ENCODE measurements at regions not wholly inside any gene's neighbourhood (a gene's known extent, or its start where the extent isn't known, plus 50 kb on each side); places are given as distances from the start of the nearest gene placed in this dataset.

DNA sequence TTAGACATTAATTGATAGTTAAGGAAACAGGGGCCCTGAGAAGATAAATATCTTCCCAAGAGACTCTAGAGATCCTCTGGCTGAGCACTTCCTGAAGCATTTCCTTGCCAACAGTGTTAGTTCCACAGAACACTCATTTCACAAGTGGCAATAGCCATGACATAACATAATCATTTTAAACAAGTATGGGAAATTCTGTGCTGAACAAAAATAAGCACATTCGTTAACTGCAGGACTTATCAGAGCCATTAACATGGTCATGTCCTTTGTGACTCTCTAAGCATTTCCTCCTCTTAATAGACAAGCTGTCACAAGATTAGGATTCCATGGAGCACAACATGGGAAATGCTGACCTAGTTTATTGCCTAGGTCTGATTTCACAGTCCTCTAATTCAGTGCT lies 184.9 kb downstream of the SNX18 start:
- Histone ChIP-seq H3K27me3 (ENCODE audit: control insufficient read depth in 1 of 2, insufficient read depth in 2 of 2, low read length in 2 of 2) (no peaks in the 10 kb centered on the region), H3K27ac (ENCODE audit: low read depth, low read length) (no peak overlapping the region), H3K9ac (ENCODE audit: low read length) (no peak overlapping the region), H3K4me1 (ENCODE audit: insufficient read depth, low read length) (peaks cover 21% of the 10 kb centered on the region), H3K9me3 (ENCODE audit: low read length) (no peaks in the 10 kb centered on the region), H3K4me3 (ENCODE audit: low read depth in 1 of 2, low read length in 2 of 2) (no peak overlapping the region), H3K36me3 (ENCODE audit: insufficient read depth, low read length) (no peaks in the 10 kb centered on the region)

DNA sequence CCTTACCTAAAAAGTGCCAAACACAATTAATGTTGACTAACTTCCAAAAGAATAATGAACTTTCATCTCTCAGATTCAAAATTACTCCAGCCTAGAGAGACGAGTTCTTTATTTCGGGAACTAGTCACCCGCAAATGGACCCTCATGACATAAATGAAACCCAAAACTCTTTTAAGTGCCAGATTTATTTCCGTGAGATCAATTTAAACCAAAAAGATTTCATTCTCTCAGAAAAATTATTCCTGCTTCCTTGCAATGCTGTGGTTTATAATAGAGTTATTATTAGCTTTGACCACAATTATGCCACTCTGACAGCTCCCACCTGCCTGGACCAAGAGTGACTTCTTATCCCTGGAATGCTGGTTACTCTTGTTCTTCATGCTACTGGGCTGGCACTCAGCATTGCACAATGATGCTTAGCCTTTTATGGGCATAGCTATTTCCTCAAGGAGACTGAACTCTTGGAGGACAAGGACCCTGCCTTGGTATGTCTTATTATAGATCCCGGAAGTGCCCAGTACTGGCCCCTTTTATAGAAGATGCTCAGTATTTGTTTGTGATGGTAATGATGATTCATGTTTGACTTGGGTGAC lies 183.5 kb downstream of the SNX18 start:
- no peaks in the 10 kb centered on the region for H3K36me3 ChIP-seq (ENCODE audit: insufficient read depth, low read length)

DNA sequence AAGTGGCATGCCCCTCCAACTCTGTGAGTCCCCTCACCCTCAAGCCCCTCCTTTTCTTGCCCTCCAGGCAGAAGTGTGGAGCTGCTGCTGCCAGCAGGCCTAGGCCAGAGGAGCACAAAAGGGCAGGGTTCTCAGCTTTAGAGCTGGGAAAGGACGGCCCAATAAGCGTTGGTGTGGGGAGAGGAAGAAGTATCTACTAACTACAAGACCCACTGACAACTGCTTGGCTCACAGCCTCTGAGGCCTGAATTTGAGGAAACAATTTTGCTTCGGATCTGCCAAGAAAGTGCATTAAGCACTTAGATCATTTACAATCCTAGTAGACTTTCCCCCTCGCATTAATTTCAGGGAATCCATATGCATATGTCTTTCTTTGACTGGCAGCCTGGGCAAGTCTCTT lies 179.4 kb downstream of the SNX18 start:
- Histone ChIP-seq H3K9ac (ENCODE audit: low read length) (no peak overlapping the region), H3K27ac (ENCODE audit: low read depth, low read length) (no peak overlapping the region)

More for the DNA sequence above, 183.5 kb downstream of the SNX18 start:
- no peaks in the 10 kb centered on the region for H3K27me3 ChIP-seq (ENCODE audit: control insufficient read depth in 1 of 2, insufficient read depth in 2 of 2, low read length in 2 of 2)
- no peak overlapping the region for H3K27ac ChIP-seq (ENCODE audit: low read depth, low read length)
- H3K9ac ChIP-seq (ENCODE audit: low read length), result no peak overlapping the region
- no peaks in the 10 kb centered on the region for H3K9me3 ChIP-seq (ENCODE audit: low read length)
- peaks cover 35% of the 10 kb centered on the region for H3K4me1 ChIP-seq (ENCODE audit: insufficient read depth, low read length)
- no peak overlapping the region for H3K4me3 ChIP-seq (ENCODE audit: low read depth in 1 of 2, low read length in 2 of 2)

DNA sequence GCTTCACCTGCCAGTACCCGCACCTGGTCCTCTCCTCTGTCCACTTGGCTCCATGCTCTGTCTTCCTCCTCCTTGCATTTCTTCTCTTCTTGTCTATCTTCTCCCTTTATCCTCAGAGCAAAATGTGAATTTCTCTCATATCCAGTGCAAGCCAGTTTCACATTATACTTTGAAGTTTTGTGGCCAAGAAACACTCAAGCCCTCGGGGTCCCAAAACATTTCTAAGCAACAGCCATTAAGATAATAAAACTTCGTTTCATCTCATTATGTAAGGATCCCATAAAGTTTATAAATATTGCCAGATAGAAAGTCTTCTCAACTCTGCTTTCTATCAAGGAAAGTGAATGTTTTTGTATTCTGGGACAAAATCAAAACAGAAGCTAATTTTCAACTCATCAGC lies 178.8 kb downstream of the SNX18 start:
- Histone ChIP-seq H3K27me3 (ENCODE audit: control insufficient read depth in 1 of 2, insufficient read depth in 2 of 2, low read length in 2 of 2) (no peaks in the 10 kb centered on the region), H3K27ac (ENCODE audit: low read depth, low read length) (no peak overlapping the region), H3K9ac (ENCODE audit: low read length) (no peak overlapping the region), H3K36me3 (ENCODE audit: insufficient read depth, low read length) (no peaks in the 10 kb centered on the region), H3K4me1 (ENCODE audit: insufficient read depth, low read length) (peaks cover 23% of the 10 kb centered on the region), H3K9me3 (ENCODE audit: low read length) (no peaks in the 10 kb centered on the region), H3K4me3 (ENCODE audit: low read depth in 1 of 2, low read length in 2 of 2) (peak overlapping the region in 1 of 2 donors; percentile 23)

More for the DNA sequence above, 179.4 kb downstream of the SNX18 start:
- no peak overlapping the region for H3K4me3 ChIP-seq (ENCODE audit: low read depth in 1 of 2, low read length in 2 of 2)
- no peaks in the 10 kb centered on the region for H3K36me3 ChIP-seq (ENCODE audit: insufficient read depth, low read length)
- peaks cover 23% of the 10 kb centered on the region for H3K4me1 ChIP-seq (ENCODE audit: insufficient read depth, low read length)
- no peaks in the 10 kb centered on the region for H3K9me3 ChIP-seq (ENCODE audit: low read length)
- H3K27me3 ChIP-seq (ENCODE audit: control insufficient read depth in 1 of 2, insufficient read depth in 2 of 2, low read length in 2 of 2), result no peaks in the 10 kb centered on the region

DNA sequence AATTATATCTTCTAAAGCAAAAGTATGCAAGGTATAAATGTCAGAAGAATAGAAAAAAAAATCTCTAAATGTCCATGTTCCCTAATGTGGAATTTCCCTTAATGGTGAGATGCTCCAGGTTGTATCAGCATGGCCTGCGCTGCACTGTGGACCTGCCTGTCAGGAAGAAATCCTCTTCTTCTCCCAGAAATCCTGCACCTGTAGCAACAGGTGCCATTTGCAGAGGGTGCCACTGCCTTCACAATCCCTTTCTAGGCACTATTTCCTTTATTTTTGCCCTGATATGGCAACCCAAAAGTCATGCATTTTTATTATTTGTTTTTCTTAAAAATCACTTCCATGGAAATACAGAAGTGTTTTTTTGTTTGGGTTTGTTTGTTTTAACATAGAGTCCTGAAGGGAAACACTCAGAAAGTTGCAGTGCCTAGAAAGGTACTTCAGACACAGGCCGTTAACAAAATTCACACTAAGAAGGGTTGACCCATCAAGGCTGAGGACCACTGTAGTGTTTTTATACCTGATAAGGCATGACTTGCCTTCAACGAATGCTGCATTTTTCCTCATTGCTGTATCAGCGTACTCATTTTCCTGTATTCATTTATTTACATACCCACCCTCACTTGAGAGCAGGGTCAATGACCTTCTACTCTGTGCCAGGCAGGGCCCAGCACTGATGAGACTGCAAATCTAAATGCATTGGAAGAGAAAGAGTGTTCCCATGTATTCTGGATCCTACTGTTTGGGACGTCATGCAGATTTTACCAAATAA lies 177.8 kb downstream of the SNX18 start:
- peaks cover 23% of the 10 kb centered on the region for H3K4me1 ChIP-seq (ENCODE audit: insufficient read depth, low read length)

DNA sequence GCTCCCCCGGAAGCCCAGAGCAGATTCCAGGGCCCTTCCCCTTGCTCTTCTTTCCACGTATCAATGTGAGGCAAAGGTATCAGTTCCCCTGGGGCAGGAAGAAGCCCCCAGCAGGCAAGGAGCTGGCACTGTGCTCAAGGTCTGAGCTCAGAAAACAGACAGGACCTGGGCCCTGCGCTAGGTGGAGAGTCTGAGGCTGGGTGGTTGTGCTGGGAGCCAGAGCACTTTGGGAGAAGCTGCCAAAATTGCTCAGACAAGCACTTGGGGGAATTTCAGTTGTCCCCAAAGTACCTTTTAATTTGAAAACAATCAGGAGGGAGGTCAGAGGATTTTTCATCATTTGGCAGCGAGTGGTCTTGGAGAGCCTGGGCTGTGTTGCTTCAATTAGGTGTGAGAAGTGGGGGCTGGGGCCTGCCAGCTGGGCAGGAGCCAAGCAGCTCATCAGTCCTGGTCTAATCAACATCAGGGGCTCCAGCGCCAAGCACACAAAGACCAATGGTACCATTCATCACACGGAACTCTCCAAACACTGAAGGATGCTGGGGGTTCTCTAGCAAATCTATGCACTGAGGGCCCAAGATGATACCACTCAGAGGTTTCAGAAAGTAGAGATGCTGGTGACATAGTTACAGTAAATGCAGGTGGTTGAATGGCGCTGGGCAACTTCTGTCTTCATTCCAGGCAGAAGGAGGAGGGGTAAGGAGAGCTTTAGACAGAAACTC lies 176.5 kb downstream of the SNX18 start:
- Histone ChIP-seq H3K9me3 (ENCODE audit: low read length) (no peaks in the 10 kb centered on the region), H3K4me3 (ENCODE audit: low read depth in 1 of 2, low read length in 2 of 2) (no peak overlapping the region), H3K4me1 (ENCODE audit: insufficient read depth, low read length) (peaks cover 23% of the 10 kb centered on the region), H3K36me3 (ENCODE audit: insufficient read depth, low read length) (no peaks in the 10 kb centered on the region), H3K27ac (ENCODE audit: low read depth, low read length) (no peak overlapping the region), H3K27me3 (ENCODE audit: control insufficient read depth in 1 of 2, insufficient read depth in 2 of 2, low read length in 2 of 2) (no peaks in the 10 kb centered on the region), H3K9ac (ENCODE audit: low read length) (no peak overlapping the region)

More for the DNA sequence above, 177.8 kb downstream of the SNX18 start:
- Histone ChIP-seq H3K9ac (ENCODE audit: low read length) (no peak overlapping the region), H3K27me3 (ENCODE audit: control insufficient read depth in 1 of 2, insufficient read depth in 2 of 2, low read length in 2 of 2) (no peaks in the 10 kb centered on the region), H3K27ac (ENCODE audit: low read depth, low read length) (no peak overlapping the region), H3K4me3 (ENCODE audit: low read depth in 1 of 2, low read length in 2 of 2) (no peak overlapping the region), H3K36me3 (ENCODE audit: insufficient read depth, low read length) (no peaks in the 10 kb centered on the region), H3K9me3 (ENCODE audit: low read length) (no peaks in the 10 kb centered on the region)

DNA sequence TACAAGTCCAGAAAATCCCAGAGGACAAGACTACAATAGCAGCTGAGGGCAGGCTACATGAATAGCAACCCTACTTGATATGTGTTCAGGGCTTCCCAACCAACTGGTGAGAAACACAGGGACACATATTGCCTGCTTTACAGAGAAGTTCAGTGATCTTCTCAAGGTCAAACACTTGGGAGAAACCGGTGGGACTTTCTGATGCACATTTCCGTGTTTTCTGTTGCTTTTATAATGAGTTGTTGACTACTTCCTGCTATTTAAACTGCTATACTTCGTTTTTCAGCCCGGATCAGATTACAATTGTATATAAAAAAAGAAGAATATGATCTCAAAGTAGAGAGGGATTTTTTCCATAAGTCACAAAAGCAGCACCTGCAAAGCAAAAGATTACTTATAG lies 175.1 kb downstream of the SNX18 start:
- H3K4me1 ChIP-seq (ENCODE audit: insufficient read depth, low read length), result peaks cover 19% of the 10 kb centered on the region
- no peak overlapping the region for H3K27ac ChIP-seq (ENCODE audit: low read depth, low read length)
- no peak overlapping the region for H3K4me3 ChIP-seq (ENCODE audit: low read depth in 1 of 2, low read length in 2 of 2)
- no peaks in the 10 kb centered on the region for H3K36me3 ChIP-seq (ENCODE audit: insufficient read depth, low read length)
- H3K27me3 ChIP-seq (ENCODE audit: control insufficient read depth in 1 of 2, insufficient read depth in 2 of 2, low read length in 2 of 2), result no peaks in the 10 kb centered on the region
- H3K9me3 ChIP-seq (ENCODE audit: low read length), result no peaks in the 10 kb centered on the region
- H3K9ac ChIP-seq (ENCODE audit: low read length), result no peak overlapping the region

DNA sequence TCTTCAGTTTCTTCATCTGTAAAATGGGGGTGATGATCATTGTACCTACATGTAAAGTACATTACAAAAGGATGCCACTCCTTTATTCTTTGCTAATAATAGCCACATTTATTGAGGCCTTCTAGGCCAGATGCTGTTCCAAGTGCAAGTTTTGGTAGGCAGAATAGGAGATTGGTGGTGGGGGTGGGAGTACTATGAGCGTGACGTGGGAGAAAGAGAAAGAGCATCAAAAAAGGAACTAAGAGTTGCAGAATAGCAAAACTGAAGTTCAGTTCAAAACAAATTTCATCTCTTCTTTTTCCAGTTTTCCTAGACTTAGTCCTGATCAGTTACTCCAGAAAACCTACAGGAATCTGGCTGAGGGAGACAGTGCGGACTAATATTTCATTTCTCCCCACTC lies 174.1 kb downstream of the SNX18 start:
- Histone ChIP-seq H3K27me3 (ENCODE audit: control insufficient read depth in 1 of 2, insufficient read depth in 2 of 2, low read length in 2 of 2) (no peaks in the 10 kb centered on the region), H3K4me3 (ENCODE audit: low read depth in 1 of 2, low read length in 2 of 2) (no peak overlapping the region), H3K9ac (ENCODE audit: low read length) (no peak overlapping the region), H3K36me3 (ENCODE audit: insufficient read depth, low read length) (no peaks in the 10 kb centered on the region), H3K9me3 (ENCODE audit: low read length) (no peaks in the 10 kb centered on the region), H3K4me1 (ENCODE audit: insufficient read depth, low read length) (peaks cover 11% of the 10 kb centered on the region), H3K27ac (ENCODE audit: low read depth, low read length) (no peak overlapping the region)

DNA sequence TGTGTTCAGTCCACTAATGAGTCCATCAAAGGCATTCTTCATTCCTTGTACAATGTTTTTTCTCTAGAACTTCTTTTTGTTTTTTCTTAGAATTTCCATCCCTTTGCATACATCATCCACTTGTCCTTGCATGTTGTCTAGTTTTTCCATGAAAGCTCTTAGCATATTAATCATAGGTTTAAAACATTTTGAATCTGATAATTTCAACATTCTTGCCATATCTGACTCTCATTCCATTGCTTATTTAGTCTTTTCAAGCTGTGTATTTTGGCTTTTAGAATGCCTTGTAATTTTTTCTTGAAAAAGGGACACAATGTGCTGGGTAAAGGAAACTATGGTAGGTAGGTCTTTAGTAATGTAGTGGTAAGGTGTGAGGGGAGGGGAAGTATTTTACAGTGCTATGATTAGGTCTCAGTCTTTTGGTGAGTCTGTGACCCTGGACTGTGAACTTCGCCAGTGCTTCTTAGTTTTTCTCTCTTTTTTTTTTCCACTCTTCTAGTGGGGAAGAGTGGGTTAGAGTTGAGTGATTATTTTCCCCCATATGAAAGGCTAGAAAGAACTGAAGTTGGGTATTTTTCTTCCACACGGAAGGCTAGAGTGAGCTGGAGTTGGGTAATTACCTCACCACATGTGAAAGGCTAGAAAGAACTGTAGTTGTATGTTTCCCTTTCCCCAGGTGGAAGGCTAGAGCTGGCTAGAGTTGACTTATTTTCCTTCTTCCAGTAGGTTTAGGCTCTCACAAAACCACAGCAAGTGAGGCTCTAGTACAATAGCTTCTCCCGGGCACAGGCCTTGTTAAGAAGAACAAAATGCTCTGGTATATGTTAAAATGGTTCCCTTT lies 172.1 kb downstream of the SNX18 start:
- H3K27me3 ChIP-seq (ENCODE audit: control insufficient read depth in 1 of 2, insufficient read depth in 2 of 2, low read length in 2 of 2), result no peaks in the 10 kb centered on the region
- H3K9ac ChIP-seq (ENCODE audit: low read length), result no peak overlapping the region
- H3K27ac ChIP-seq (ENCODE audit: low read depth, low read length), result no peak overlapping the region
- H3K9me3 ChIP-seq (ENCODE audit: low read length), result no peaks in the 10 kb centered on the region
- peaks cover 4% of the 10 kb centered on the region for H3K4me1 ChIP-seq (ENCODE audit: insufficient read depth, low read length)
- H3K36me3 ChIP-seq (ENCODE audit: insufficient read depth, low read length), result no peaks in the 10 kb centered on the region
- no peak overlapping the region for H3K4me3 ChIP-seq (ENCODE audit: low read depth in 1 of 2, low read length in 2 of 2)

DNA sequence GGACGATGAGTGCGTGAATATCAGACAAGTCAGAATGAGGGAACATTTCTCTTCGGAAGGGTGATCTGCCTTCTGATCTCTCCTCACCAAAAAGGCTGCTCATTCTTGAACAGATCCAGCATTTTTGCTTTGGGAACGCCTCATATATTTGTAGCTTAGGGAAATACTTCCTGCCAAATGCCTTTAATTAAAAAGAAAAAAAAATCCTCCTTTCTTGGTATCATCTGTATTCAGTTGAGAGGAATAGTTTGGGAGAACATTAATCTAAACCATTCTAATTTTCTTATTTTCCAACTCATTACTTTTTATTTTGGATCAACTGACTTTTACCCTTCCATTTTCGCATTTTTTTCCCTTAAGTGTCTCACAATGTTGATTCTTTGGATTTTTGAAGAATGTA lies 163.4 kb downstream of the SNX18 start:
- Histone ChIP-seq H3K9me3 (ENCODE audit: low read length) (no peaks in the 10 kb centered on the region), H3K4me1 (ENCODE audit: insufficient read depth, low read length) (peaks cover 10% of the 10 kb centered on the region), H3K9ac (ENCODE audit: low read length) (no peak overlapping the region), H3K4me3 (ENCODE audit: low read depth in 1 of 2, low read length in 2 of 2) (no peak overlapping the region), H3K36me3 (ENCODE audit: insufficient read depth, low read length) (no peaks in the 10 kb centered on the region), H3K27ac (ENCODE audit: low read depth, low read length) (no peak overlapping the region), H3K27me3 (ENCODE audit: control insufficient read depth in 1 of 2, insufficient read depth in 2 of 2, low read length in 2 of 2) (no peaks in the 10 kb centered on the region)

DNA sequence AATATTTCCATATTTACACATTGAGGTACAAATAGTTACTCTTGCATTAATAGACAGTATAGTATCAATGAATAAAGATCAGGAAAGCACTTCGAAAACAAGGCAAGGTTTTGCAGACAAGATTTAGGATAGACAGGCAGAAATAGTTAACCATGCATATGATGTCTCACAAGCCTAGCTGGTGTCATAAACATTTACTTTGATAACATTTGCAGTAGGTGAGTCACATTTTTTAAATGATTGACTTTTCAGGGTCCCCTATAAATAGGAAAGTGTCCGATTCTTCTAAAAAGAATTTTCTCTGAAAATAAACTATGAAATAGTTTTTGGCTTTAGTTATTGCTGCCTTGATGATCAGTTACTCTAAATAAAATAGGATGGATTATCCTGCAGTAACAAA lies 162.1 kb downstream of the SNX18 start:
- Histone ChIP-seq H3K4me1 (ENCODE audit: insufficient read depth, low read length) (peaks cover 12% of the 10 kb centered on the region), H3K27ac (ENCODE audit: low read depth, low read length) (no peak overlapping the region), H3K9ac (ENCODE audit: low read length) (no peak overlapping the region), H3K4me3 (ENCODE audit: low read depth in 1 of 2, low read length in 2 of 2) (no peak overlapping the region), H3K27me3 (ENCODE audit: control insufficient read depth in 1 of 2, insufficient read depth in 2 of 2, low read length in 2 of 2) (no peaks in the 10 kb centered on the region), H3K36me3 (ENCODE audit: insufficient read depth, low read length) (no peaks in the 10 kb centered on the region), H3K9me3 (ENCODE audit: low read length) (no peaks in the 10 kb centered on the region)

Data from muscle layer of colon (tissue), 2 donors.